ENCODE measurements at regions not wholly inside any gene's neighbourhood (a gene's known extent, or its start where the extent isn't known, plus 50 kb on each side); places are given as distances from the start of the nearest gene placed in this dataset.

GRCh38 chr4:152023674-152024073, 262.9 kb upstream of the GATB start:
- Histone ChIP-seq H3K4me3 (replicated peaks in 1 of 2; ENCODE audit: low read depth in 1 of 2, low read length in 2 of 2) (no peak overlapping the region), H3K27ac (ENCODE audit: low read depth, low read length) (no peak overlapping the region), H3K9ac (ENCODE audit: low read length) (no peak overlapping the region), H3K9me2 (ENCODE audit: insufficient read depth) (no peaks in the 10 kb centered on the region), H2AFZ (ENCODE audit: low read depth, low read length, poor library complexity, severe bottlenecking) (no peak overlapping the region), H3K9me3 (ENCODE audit: control insufficient read depth in 1 of 2, insufficient read depth in 1 of 2, low read depth in 1 of 2, low read length in 2 of 2) (no peaks in the 10 kb centered on the region), H3K4me2 (ENCODE audit: low read length) (no peak overlapping the region), H3K79me2 (ENCODE audit: insufficient read depth, low read length) (no peaks in the 10 kb centered on the region), H3K36me3 (ENCODE audit: control insufficient read depth in 1 of 2, insufficient read depth in 2 of 2, low read length in 2 of 2) (no peaks in the 10 kb centered on the region), H3K4me1 (ENCODE audit: control insufficient read depth in 1 of 2, insufficient read depth in 2 of 2, low read length in 2 of 2) (no peaks in the 10 kb centered on the region), H3K27me3 (ENCODE audit: insufficient read depth, low read length) (no peaks in the 10 kb centered on the region), H4K20me1 (ENCODE audit: insufficient read depth) (no peaks in the 10 kb centered on the region)
- BruUV-seq (replicated peaks), result no TSS peak
- ChIA-PET RAD21 (ENCODE audit: low non-redundant PET in 1 of 2, low total read pairs in 2 of 2, uncharacterized antibody in 2 of 2, unreplicated experiment in 2 of 2) (no interaction called here), CTCF (no interaction called here), POLR2A (no interaction called here)
- DNase-seq (ENCODE audit: low read depth, low spot score), result no peak
- intact Hi-C loops (cut with micrococcal nuclease), result no loop called here
- no peak for TF ChIP-seq ZNF274 (IDR thresholded peaks at IDR 0.05; ENCODE audit: low read depth, low read length)
- no peak for ATAC-seq

GRCh38 chr4:152022543-152022942, 261.7 kb upstream of the GATB start:
- H3K4me2 ChIP-seq (ENCODE audit: low read length), result no peak overlapping the region
- no peaks in the 10 kb centered on the region for H3K4me1 ChIP-seq (ENCODE audit: control insufficient read depth in 1 of 2, insufficient read depth in 2 of 2, low read length in 2 of 2)
- no peak overlapping the region for H3K27ac ChIP-seq (ENCODE audit: low read depth, low read length)
- no peaks in the 10 kb centered on the region for H4K20me1 ChIP-seq (ENCODE audit: insufficient read depth)
- no peak overlapping the region for H3K4me3 ChIP-seq (replicated peaks in 1 of 2; ENCODE audit: low read depth in 1 of 2, low read length in 2 of 2)
- TF ChIP-seq ZFX (IDR thresholded peaks at IDR 0.05) (no peak), ZNF274 (IDR thresholded peaks at IDR 0.05; ENCODE audit: low read depth, low read length) (no peak)
- RAD21 ChIA-PET (ENCODE audit: low non-redundant PET in 1 of 2, low total read pairs in 2 of 2, uncharacterized antibody in 2 of 2, unreplicated experiment in 2 of 2), result no interaction called here
- BruUV-seq (replicated peaks), result no TSS peak
- H2AFZ ChIP-seq (ENCODE audit: low read depth, low read length, poor library complexity, severe bottlenecking), result no peak overlapping the region
- H3K79me2 ChIP-seq (ENCODE audit: insufficient read depth, low read length), result no peaks in the 10 kb centered on the region
- intact Hi-C loops (cut with micrococcal nuclease), result no loop called here
- POLR2A ChIA-PET, result no interaction called here
- no peaks in the 10 kb centered on the region for H3K36me3 ChIP-seq (ENCODE audit: control insufficient read depth in 1 of 2, insufficient read depth in 2 of 2, low read length in 2 of 2)
- no peaks in the 10 kb centered on the region for H3K27me3 ChIP-seq (ENCODE audit: insufficient read depth, low read length)
- H3K9me2 ChIP-seq (ENCODE audit: insufficient read depth), result no peaks in the 10 kb centered on the region
- no peaks in the 10 kb centered on the region for H3K9me3 ChIP-seq (ENCODE audit: control insufficient read depth in 1 of 2, insufficient read depth in 1 of 2, low read depth in 1 of 2, low read length in 2 of 2)
- ATAC-seq (no peak), DNase-seq (ENCODE audit: low read depth, low spot score) (no peak)
- CTCF ChIA-PET, result no interaction called here
- H3K9ac ChIP-seq (ENCODE audit: low read length), result no peak overlapping the region

GRCh38 chr4:152021788-152022438, 261.1 kb upstream of the GATB start:
- Histone ChIP-seq H3K9me3 (ENCODE audit: control insufficient read depth in 1 of 2, insufficient read depth in 1 of 2, low read depth in 1 of 2, low read length in 2 of 2) (no peaks in the 10 kb centered on the region), H3K27me3 (ENCODE audit: insufficient read depth, low read length) (no peaks in the 10 kb centered on the region), H3K9ac (ENCODE audit: low read length) (no peak overlapping the region), H3K4me2 (ENCODE audit: low read length) (no peak overlapping the region), H3K4me3 (replicated peaks in 1 of 2; ENCODE audit: low read depth in 1 of 2, low read length in 2 of 2) (no peak overlapping the region), H3K27ac (ENCODE audit: low read depth, low read length) (no peak overlapping the region), H3K36me3 (ENCODE audit: control insufficient read depth in 1 of 2, insufficient read depth in 2 of 2, low read length in 2 of 2) (no peaks in the 10 kb centered on the region), H3K4me1 (ENCODE audit: control insufficient read depth in 1 of 2, insufficient read depth in 2 of 2, low read length in 2 of 2) (no peaks in the 10 kb centered on the region), H3K79me2 (ENCODE audit: insufficient read depth, low read length) (no peaks in the 10 kb centered on the region), H3K9me2 (ENCODE audit: insufficient read depth) (no peaks in the 10 kb centered on the region), H4K20me1 (ENCODE audit: insufficient read depth) (no peaks in the 10 kb centered on the region), H2AFZ (ENCODE audit: low read depth, low read length, poor library complexity, severe bottlenecking) (no peak overlapping the region)
- ChIA-PET RAD21 (ENCODE audit: low non-redundant PET in 1 of 2, low total read pairs in 2 of 2, uncharacterized antibody in 2 of 2, unreplicated experiment in 2 of 2) (no interaction called here), CTCF (interaction anchor here (1.5 kb wide), 1 partner anchor 24 kb away, joined by 4 read pairs; no protein-coding TSS in a partner anchor), POLR2A (no interaction called here)
- no TSS peak for BruUV-seq (replicated peaks)
- intact Hi-C loops (cut with micrococcal nuclease), result no loop called here
- ATAC-seq (no peak), DNase-seq (ENCODE audit: low read depth, low spot score) (no peak)
- TF ChIP-seq ELF1 (IDR thresholded peaks at IDR 0.05; ENCODE audit: borderline replicate concordance, low read depth) (no peak), MAX (IDR thresholded peaks at IDR 0.05) (no peak), SRF (IDR thresholded peaks at IDR 0.05; ENCODE audit: low read depth) (no peak), EZH2 (IDR thresholded peaks at IDR 0.05) (no peak), TCF7L2 (IDR thresholded peaks at IDR 0.05; ENCODE audit: borderline replicate concordance, extremely low read depth, insufficient read depth, insufficient read length) (no peak), SP1 (IDR thresholded peaks at IDR 0.05; ENCODE audit: low read depth) (no peak), ZFX (IDR thresholded peaks at IDR 0.05) (no peak), POLR2A (IDR thresholded peaks at IDR 0.05; ENCODE audit: borderline replicate concordance, extremely low read depth, insufficient read depth, insufficient read length) (no peak), EZH2phosphoT487 (IDR thresholded peaks at IDR 0.05; ENCODE audit: borderline replicate concordance) (no peak), CTCF (IDR thresholded peaks at IDR 0.05 in 2 of 3, conservative IDR thresholded peaks at IDR 0.05 in 1 of 3; ENCODE audit: borderline replicate concordance in 1 of 3, insufficient read depth in 1 of 3, low read depth in 2 of 3, low read length in 2 of 3) (no peak)
